ENCODE measurements at regions not wholly inside any gene's neighbourhood (a gene's known extent, or its start where the extent isn't known, plus 50 kb on each side); places are given as distances from the start of the nearest gene placed in this dataset.
A peak's percentile ranks its signal among the peaks of the same experiment; 100 is the strongest.

- no peak for DNase-seq
Measured at GRCh38 chr2:45209302-45209701, 200.1 kb upstream of the SIX2 start.

- DNase-seq, result no peak
Measured at GRCh38 chr2:45207101-45207500, 197.8 kb upstream of the SIX2 start.

- DNase-seq, result no peak
Measured at GRCh38 chr2:45205985-45206384, 196.7 kb upstream of the SIX2 start.

DNA sequence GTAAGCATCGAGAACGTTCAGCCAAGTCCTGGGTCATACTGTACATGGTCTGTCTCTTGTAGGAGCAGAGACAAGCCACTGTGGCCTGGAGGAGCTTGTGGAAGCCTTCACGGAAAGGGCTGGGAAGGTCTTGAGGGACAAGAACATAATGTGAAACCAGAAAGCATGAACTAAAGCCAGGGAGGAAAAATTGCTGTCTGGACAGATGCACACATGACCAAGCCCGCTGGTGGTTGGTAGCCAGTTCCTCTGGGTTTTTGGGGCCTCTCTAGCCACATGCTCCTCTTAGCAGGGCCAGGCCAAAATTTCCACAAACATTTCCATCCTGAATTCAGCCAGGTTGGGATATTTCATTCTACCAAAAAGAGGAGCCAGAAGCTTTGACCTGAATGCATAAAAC, 196.2 kb upstream of the SIX2 start:
- no peak for DNase-seq

- no peak for DNase-seq
Measured at GRCh38 chr2:45203400-45203799, 194.1 kb upstream of the SIX2 start.

- DNase-seq, result no peak
Measured at GRCh38 chr2:45199973-45200372, 190.7 kb upstream of the SIX2 start.

- no peak for DNase-seq
Measured at GRCh38 chr2:45195916-45196315, 186.7 kb upstream of the SIX2 start.

- DNase-seq, result peak; percentile 5
Measured at GRCh38 chr2:45194596-45194995, 185.3 kb upstream of the SIX2 start.

DNA sequence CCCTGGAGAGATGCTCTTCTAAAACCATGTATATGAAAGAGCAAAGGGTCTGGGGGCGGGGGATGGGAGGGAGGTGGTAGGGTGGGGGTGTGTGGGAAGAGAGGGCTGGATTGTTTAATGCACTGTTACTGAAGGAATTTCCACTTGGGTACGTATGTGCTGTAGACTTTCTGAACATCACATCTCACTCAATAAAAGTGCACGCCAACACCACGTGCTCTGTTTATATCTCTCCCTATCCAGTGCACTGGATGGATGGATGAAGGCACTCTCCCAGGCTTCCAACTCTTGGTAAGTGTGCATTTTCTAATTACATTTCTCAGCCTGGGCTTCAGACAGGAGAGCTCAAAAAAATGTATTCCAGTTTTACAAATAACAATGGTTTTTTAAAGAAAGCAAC, 184.3 kb upstream of the SIX2 start:
- DNase-seq, result no peak

DNA sequence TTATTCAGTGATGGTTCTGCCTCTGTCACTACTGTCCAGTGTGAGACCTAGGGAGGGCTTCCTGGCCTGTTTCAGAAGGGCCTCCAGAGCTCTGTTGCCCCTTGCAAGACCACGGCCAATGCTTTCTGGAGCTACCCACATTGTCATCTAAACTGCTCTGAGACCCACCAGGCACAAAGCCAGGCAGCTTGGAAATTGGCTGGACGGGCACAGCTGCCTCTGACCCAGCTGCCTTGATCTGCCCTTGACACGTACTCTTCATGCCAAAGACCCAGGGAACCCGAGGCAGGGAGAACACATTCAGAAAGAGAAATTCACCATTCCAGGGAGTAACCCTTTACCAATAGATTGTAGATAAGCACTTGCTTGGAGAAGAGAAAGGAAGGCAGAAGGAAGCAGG, 183.7 kb upstream of the SIX2 start:
- DNase-seq, result no peak

- DNase-seq, result no peak
Measured at GRCh38 chr2:45192481-45192880, 183.2 kb upstream of the SIX2 start.

- no peak for DNase-seq
Measured at GRCh38 chr2:45191976-45192375, 182.7 kb upstream of the SIX2 start.

GRCh38 chr2:45191146-45191863, 182.1 kb upstream of the SIX2 start:
- no peak for DNase-seq

GRCh38 chr2:45190481-45190942, 181.3 kb upstream of the SIX2 start:
- DNase-seq, result no peak

DNA sequence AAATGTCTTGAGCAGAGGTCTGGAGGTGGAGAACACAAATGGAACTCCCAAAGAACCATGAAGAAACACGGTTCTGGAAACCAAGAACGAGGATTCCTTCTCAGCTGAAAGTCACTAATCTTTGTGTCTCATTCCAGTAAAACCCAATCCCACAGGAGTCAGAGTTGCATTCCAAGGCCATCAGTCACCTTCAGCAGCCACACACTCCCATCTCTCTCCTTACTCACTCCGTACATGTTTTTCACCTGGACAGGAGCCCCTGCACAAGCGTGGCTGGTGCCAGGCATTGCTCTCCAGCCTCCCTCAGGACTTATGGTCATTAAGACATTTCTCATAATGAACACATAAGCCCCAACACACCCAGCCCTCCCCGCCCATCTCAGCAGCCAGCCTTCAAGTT, 175.4 kb upstream of the SIX2 start:
- DNase-seq, result no peak

GRCh38 chr2:45182667-45183295, 173.5 kb upstream of the SIX2 start:
- no peak for DNase-seq

- DNase-seq, result no peak
Measured at GRCh38 chr2:45180779-45181178, 171.5 kb upstream of the SIX2 start.

DNA sequence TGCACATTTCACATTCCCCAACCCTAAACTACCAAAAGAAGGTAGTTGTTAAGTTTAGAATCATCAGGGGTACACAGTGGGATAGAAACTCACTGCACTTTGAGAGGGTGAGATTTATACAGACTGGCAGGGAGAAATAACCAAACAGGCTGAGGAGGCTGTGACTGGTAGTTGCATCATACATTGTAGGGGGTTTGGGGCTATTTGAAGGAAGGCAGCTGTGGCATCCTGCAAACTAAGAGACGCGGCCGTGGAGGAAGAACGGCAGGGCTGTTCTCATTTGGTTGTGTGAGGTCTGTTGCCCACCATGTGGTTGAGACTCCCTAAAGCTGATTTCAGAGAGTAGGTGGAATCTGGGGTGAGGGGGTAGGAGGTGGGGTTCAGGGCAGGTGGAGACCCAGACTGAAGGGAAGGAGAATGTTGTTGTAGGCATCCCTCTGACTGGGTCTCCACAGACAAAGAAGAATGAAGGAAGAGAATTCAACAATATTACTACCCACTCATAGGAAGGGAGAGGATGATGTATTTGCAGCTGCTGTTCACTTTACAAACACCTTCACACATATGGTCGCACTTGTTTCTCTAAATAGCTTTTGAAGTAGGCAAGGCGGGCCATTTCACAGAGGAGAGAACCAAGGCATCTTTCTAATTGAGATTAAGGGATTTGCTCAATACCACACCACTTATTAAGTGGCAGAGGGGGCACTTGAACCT, 170.9 kb upstream of the SIX2 start:
- DNase-seq, result no peak

DNA sequence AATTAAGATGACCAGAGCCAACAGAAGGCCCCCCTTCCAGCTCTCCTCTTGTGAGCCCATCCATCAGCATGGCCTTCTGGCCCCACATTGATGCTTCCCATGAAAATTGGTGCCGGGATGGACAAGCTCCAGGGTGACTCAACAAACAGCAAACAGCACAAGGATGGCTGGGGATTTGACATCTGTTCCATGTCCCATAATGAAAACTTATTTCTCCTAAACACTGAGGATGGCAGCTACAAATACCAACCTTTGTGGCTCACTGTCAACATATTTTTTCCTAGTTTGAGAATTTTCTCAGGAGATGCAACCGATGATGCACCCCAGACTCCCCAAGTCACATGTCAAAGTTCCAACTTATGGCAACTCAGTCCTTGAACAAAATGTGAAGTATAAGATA, 169.6 kb upstream of the SIX2 start:
- no peak for DNase-seq

DNA sequence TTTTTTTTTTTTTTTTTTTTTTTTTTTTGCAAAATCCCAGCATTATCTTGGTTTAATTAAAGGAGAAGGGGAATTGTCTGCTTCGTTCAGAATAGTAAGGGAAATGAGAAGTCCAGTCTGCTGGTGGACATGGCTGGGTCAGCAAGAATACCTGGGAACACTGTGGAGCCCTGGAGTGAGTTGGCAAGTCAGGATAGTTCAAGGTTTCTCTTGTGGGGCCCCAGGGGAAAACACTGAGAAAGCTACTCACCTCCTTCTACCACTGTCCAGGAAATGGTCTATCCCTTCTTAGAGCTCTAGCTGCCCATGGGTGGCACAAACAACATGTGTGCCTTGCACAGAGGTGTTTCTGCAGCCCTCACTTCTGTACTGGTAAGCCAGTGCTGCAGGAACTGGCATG, 169.1 kb upstream of the SIX2 start:
- no peak for DNase-seq

DNA sequence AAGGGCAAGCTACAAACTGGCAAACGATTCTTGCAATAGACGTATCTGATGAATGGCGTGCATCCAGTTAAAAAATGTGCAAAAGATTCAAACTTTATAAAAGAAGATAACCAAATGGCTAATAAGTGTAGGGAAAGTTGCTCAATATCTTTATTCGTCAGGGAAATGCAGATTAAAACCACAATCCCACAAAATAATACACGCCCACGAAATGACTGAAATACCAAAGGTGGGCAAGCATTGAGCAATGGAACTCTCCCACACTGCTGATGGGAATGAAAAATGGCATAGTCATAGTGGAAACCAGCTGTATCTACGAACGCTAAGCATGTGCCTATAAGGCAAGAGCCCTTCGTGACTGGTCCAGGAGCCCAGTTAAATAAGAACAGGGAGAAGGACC, 168.6 kb upstream of the SIX2 start:
- no peak for DNase-seq

- peak; percentile 13 for DNase-seq
Measured at GRCh38 chr2:45176390-45176789, 167.1 kb upstream of the SIX2 start.

GRCh38 chr2:45173513-45173912, 164.3 kb upstream of the SIX2 start:
- no peak for DNase-seq

DNA sequence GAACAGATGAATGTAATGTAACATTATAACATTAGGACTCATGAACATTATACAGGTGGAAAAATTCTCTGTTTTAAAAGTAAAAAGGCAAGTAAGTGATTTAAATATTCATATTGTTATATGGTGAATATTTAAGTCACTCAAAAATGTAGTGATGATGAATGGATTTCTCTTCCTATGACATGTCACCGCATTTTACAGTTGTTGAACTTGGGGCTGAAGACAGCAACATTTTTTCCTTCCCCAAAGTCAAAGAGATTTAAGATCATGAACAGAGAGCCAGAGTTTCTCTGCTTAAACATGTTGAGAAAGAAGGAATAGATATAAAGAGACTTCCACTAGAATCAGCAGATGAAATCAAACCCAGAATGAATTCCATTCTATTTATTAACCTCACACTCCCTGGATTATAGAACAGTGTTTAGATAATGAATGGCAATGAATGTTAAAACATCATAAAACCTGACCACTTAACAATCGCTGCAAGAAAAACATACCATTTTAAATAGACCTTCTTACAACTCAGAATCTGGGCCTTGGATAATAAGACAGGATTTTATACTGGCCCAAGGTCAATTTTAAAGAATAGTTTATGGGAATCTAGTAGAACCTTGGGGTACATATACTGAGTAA, 163.6 kb upstream of the SIX2 start:
- DNase-seq, result no peak
